ENCODE measurements at regions not wholly inside any gene's neighbourhood (a gene's known extent, or its start where the extent isn't known, plus 50 kb on each side); places are given as distances from the start of the nearest gene placed in this dataset.

DNA sequence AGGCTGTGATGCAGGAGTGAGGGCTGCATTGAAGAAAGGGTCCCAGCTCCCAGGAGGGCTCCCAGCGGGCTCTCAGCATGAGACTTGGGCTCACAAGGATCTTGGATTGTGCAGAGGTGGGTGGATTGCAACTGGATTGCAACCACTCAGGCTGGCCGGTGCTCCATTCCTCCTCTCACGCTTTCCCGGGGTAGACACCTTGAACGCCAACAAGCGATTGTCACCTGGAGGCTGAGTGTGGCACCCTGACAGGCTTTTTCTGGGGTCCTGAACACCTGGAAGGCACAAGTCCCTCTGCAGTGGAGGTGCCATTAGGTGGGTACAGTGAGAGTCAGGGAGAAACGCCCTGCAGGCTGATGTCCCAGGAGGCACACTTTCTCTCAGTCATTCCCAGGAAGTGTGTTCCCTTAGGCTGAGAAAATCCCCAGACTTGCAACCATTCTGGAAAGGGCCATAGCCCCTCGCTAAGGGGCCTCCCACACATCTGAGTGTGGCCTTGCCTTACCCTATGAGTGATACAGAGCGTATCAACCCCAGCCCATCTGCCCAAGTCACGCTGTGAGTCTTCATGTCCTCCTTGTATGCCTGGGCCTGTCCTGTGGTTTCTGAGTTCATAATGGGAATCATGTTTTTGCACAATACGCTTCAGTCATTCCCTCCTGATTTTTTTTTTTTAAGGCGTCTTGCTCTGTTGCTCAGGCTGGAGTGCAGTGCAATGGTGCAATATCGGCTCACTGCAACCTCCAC lies 488.1 kb downstream of the IRX1 start:
- DNase-seq, result no peak

DNA sequence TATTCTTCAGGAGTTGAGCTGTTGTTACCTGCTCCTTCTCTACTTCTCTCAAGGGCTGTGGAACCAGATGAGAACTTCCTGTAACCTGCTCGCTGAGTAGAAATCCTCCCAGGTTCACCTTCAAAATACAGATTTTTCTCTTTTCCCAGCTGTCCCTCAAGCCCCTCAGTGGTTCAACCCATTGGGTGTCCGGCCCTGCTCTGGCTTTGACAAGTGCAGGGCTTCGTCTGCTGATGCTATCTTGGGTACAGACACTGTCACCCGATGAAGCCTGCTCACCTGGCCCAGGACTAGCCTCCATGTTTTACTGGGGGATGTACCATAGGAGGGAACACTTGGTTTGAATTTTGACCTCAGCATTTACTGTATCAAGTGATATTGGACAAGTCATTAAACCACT lies 490.4 kb downstream of the IRX1 start:
- no peak for DNase-seq

GRCh38 chr5:4087110-4087509 lies 491.5 kb downstream of the IRX1 start:
- DNase-seq, result no peak

GRCh38 chr5:4089087-4089486 lies 493.5 kb downstream of the IRX1 start:
- no peak for DNase-seq

DNA sequence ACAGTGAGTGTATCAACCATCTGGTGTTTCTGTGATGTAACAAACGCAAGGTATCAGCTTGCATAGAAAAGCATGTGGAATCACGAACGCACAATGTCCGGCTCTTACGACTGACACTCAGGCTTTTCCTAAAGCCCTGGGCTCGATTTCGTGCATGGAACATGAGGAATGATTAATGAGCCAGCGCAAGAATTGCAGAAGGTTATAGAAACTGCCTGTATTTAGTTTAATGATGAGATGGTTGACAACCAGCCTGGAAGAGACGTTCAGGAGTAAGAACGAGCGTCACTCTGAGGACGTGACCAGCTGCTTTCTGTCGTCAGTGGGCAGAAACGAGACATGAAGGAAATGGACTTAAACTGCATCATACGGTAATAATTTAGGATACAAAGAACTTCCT lies 497.6 kb downstream of the IRX1 start:
- no peak for DNase-seq

GRCh38 chr5:4093970-4094369 lies 498.3 kb downstream of the IRX1 start:
- DNase-seq, result no peak

- DNase-seq, result no peak
Observed at GRCh38 chr5:4095918-4096630, 500.4 kb downstream of the IRX1 start.

DNA sequence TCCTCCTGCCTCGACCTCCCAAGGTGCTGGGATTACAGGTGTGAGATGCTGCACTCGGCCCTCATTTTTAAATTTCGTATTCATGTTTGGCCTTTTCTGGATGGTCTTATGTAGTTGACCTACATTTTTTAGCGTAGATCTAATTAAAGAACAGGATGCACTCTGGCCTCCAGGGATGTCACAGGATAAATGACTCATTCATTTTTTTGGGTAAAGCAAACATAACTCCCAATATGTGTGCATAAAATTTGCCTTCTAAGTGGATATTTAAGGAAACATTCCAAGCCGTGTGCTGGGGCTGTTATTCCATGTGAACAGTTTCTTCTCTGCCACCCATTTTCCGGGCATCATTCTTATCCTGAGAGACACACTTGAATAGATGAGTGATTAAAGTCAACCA lies 501.6 kb downstream of the IRX1 start:
- no peak for DNase-seq

DNA sequence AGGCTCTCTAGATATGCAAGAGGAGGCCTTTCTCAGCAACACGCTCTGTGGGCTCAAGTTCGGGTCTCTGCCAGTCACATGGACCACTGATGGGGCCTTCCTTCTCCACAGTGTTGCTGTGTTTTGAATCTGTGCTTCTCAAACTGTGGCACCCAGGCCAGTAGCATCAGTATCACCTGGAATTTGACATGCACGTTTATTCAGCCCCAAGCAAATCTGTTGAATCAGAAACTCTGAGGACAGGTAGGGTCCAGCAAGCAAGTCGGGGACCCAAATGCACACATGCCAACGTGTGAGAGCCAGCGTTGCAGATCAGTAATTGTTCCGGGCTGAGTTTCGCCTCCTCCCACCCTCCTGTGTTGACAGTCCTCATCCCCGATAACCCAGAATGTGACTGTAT lies 502.6 kb downstream of the IRX1 start:
- no peak for DNase-seq

DNA sequence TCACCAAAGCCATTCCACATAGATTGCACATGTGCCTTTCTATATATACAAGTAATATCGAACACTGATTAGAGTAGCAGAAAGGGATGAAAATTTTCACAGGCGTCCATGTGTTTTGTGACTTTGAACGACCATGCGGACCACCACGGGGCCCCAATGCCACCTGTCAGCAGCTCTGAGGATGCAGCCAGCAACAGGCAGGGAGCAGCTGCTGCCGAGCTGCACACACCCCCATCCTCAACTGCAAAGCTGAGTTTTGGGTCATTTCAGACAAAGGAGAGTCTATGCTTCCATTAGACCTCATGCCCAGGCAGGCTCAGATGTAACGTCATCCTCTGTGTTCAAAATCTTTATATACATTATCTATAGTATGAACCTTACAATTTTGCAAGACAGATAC lies 503.8 kb downstream of the IRX1 start:
- no peak for DNase-seq

- no peak for DNase-seq
Observed at GRCh38 chr5:4100739-4101138, 505.1 kb downstream of the IRX1 start.

DNA sequence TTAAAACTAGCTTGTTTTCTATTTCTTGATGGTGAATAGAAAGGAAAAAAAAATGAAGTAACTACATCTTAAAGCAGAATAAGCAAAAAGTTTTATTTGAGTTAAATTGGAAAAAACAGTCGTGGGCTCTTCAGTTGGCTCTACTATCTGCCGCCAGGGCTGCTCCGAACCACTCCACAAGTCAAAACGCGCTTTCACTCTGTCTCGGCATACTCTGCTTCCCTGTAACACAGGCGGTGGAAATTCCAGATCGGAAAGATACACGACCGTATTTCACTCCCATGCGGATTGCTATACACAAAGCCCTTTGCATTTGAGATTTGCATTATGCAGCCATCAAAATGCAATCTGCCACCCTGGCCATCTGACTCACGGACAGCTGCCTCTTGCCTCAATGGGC lies 505.6 kb downstream of the IRX1 start:
- no peak for DNase-seq

- no peak for DNase-seq
Observed at GRCh38 chr5:4104831-4105597, 509.4 kb downstream of the IRX1 start.

DNA sequence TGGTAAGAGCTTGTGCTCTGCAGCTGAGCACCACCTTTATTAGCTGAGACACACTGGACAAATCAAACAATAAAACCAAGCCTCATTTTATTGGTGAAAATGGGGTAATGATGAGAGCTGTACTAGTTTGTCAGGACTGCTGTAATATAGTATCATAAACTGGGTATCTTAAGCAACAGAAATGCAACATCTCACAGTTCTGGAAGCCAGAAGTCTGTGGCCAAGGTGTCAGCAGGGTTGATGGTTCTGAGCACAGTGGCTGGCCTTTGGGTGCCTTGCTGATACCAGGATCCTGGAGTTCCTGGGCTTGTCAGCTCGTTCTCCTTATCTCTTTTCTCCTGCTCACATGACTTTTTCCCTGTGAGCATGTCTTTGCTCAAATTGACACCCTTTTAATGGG lies 513.1 kb downstream of the IRX1 start:
- no peak for DNase-seq

GRCh38 chr5:4113426-4113825 lies 517.8 kb downstream of the IRX1 start:
- DNase-seq, result no peak

- DNase-seq, result no peak
Observed at GRCh38 chr5:4113905-4114304, 518.3 kb downstream of the IRX1 start.

- no peak for DNase-seq
Observed at GRCh38 chr5:4114452-4114851, 518.8 kb downstream of the IRX1 start.

- no peak for DNase-seq
Observed at GRCh38 chr5:4116834-4117233, 521.2 kb downstream of the IRX1 start.

GRCh38 chr5:4124221-4124970 lies 528.8 kb downstream of the IRX1 start:
- no peak for DNase-seq

DNA sequence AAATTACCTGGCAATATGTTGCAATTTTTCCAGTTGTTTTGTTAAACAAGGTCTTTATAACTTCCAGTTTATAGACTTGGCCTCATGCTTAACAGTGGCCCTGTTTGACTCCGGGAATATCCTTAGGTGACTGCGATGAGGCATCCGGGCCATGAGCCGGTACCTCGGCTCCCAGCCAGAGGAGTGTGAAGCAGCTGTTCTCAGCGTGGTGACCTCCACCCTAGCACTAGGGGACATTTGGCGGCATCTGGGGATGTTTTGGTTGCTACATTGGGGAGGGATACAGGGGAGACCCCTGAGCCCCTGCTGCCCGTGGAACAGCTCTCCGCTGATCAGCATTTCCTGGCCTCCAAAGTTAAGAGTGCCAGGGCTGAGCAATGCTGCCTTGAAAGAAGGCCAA lies 533.4 kb downstream of the IRX1 start:
- no peak for DNase-seq

DNA sequence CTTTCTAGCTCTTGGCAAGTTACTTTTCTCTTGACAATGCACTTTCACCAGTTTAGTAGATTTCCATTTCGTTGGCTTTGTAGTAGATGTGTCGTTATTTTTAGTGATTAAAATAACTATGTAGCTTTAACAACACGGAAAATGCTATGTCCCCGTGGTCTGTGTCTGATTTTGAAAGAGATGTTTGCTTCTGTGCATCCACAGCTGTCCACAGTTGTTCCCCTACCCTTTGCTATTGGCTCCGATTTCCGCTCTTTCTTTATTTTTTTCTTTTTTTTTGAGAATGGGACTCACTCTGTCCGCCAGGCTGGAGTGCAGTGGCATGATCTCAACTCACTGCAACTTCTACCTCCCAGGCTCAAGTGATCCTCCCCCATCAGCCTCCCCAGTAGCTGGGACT lies 533.9 kb downstream of the IRX1 start:
- DNase-seq, result no peak

- DNase-seq, result no peak
Observed at GRCh38 chr5:4130819-4131218, 535.2 kb downstream of the IRX1 start.

DNA sequence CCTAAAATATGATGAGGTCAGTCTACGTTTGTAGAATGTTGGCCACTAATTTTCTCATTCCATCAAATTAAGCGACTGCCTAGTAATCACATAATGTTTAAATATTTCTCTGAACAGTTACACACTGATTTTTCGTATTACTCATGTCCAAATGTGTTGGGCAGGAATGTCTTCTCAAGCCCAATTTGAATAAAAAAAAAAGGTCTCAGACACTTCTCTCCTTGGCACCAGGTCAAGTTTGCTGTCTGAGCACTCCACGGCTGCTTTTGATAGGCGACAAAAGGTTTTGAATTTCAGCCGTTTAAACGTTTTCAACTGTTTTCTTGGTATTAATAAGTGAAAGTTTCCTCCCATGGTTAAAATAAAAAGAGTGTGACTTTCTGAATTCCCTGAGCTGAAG lies 542.1 kb downstream of the IRX1 start:
- DNase-seq, result no peak

All from CD4-positive, alpha-beta T cell treated with Interleukin-17A for 1 hour (primary cell).